Transverse colon (tissue), 4 donors: ENCODE measurements at regions not wholly inside any gene's neighbourhood (a gene's known extent, or its start where the extent isn't known, plus 50 kb on each side); places are given as distances from the start of the nearest gene placed in this dataset.
"Not testable (repeated sequence)": the region's sequence is repeated elsewhere in the genome, so short reads cannot be mapped to it uniquely, and the experiment has no call there.

Experiments used
- DNase-seq: peaks from one replicate; pipeline ENCODE4 v3.0.0-alpha.2; 2019
- H3K27ac ChIP-seq, 4 donors: fragments of 200-600 bp; sonication (generic); 2 replicates each; pipeline ENCODE4 v1.5.1; 2016 to 2018; ENCODE audit warnings: inconsistent platforms in 4 of 4
- H3K27me3 ChIP-seq: fragments of 200-600 bp; sonication (generic); 2 replicates; pipeline ENCODE4 v1.5.1; 2017; ENCODE audit warnings: inconsistent platforms
- H3K36me3 ChIP-seq, 4 donors: fragments of 200-600 bp; sonication (generic); 2 replicates each; pipeline ENCODE4 v1.5.1; 2017 to 2019; ENCODE audit warnings: inconsistent platforms in 4 of 4
- H3K4me1 ChIP-seq, 4 donors: fragments of 200-600 bp; sonication (generic); 2 replicates each; pipeline ENCODE4 v1.5.1; 2017 to 2020; ENCODE audit warnings: inconsistent platforms in 4 of 4
- H3K4me3 ChIP-seq, 4 donors: fragments of 200-600 bp; sonication (generic); 1 replicate in 1 of 4; 2 replicates in 3 of 4; pipeline versions ENCODE4 v1.5.1 to v1.6.1; 2017 to 2019; ENCODE audit warnings: inconsistent platforms in 4 of 4
- H3K9me3 ChIP-seq, 2 donors: fragments of 200-600 bp; sonication (generic); 2 replicates each; pipeline ENCODE4 v1.5.1; 2017 to 2019; ENCODE audit warnings: inconsistent platforms in 2 of 2
- EP300 ChIP-seq: sonication (generic); formaldehyde crosslinking; IDR thresholded peaks from one replicate; pipeline ENCODE4 v1.6.1; 2017; ENCODE audit warnings: antibody characterized with exemption, low read depth
- POLR2A ChIP-seq: fragments of 450-650 bp; IDR thresholded peaks from one replicate; pipeline ENCODE4 v1.6.1; 2016; ENCODE audit warnings: antibody characterized with exemption, mild to moderate bottlenecking, moderate library complexity
- POLR2AphosphoS5 ChIP-seq, 3 donors: sonication (generic); formaldehyde crosslinking; IDR thresholded peaks; one replicate each; pipeline ENCODE4 v1.6.1; 2016; ENCODE audit warnings: antibody characterized with exemption in 3 of 3
- WGBS, 2 donors: methylation state at CpG; one replicate each; pipeline ENCODE4 v1.1.5; 2018; ENCODE audit warnings: low coverage in 1 of 2; 5-methylcytosine and 5-hydroxymethylcytosine counted together
- in situ Hi-C, 4 donors: fragments of 200-750 bp; cut with MboI; loops; one replicate each; pipeline versions ENCODE4 v1.15.0 to v1.15.1; 2017; ENCODE audit warnings: low sequenced_read_pairs in 3 of 4, low pct_ligation_motif_present in 1 of 4, low pct_unique_long_range_greater_than_20kb in 1 of 4
- intact Hi-C: fragments of 100-400 bp; cut with DNase I; formaldehyde crosslinking; loops from one replicate; pipeline ENCODE4 v1.15.1; 2023; ENCODE audit warnings: low total_unique reads
- TF ChIP-seq, protein P1 (sequence below), 5 experiments: fragments of 200-600 bp in 3 of 5; fragments of 450-650 bp in 2 of 5; sonication (generic) in 3 of 5; IDR thresholded peaks; 1 replicate in 2 of 5; 2 replicates in 3 of 5; pipeline ENCODE4 v1.5.1; 2016 to 2017; ENCODE audit warnings: antibody characterized with exemption in 5 of 5, inconsistent platforms in 3 of 5, mild to moderate bottlenecking in 2 of 5, moderate library complexity in 1 of 5

DNA sequence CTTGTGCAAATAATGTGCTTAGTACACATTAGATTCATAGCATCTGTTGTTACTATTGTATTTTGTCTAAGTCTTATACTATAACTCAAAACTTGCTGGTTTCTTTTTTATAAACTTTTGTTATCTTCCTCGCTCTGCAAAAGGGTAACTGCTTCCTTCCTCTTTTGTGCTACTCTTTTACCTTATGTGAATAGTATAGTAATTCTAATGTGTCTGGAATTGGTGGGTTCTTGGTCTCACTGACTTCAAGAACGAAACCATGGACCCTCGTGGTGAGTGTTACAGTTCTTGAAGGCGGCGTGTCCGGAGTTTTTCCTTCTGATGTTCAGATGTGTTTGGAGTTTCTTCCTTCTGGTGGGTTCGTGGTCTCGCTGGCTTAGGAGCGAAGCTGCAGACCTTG, 563.1 kb upstream of the LUZP2 start:
- in situ Hi-C loops, result no loop called here
- H3K9me3 ChIP-seq, result no peaks in the 10 kb centered on the region
- intact Hi-C loops, result no loop called here
- no peak for TF ChIP-seq POLR2A
- no peak for TF ChIP-seq POLR2AphosphoS5 (IDR thresholded peaks at IDR 0.05)
- no peak for TF ChIP-seq EP300
- H3K4me3 ChIP-seq, result no peak overlapping the region
- no peaks in the 10 kb centered on the region for H3K36me3 ChIP-seq
- no peak for DNase-seq
- 66 to 76% methylated on average over 2 to 9 of the region's 9 CpGs for WGBS, 2 donors
- no peak overlapping the region for H3K27ac ChIP-seq
- peaks cover 0 to 16% (median 2%) of the 10 kb centered on the region in 4 donors for H3K4me1 ChIP-seq
- H3K27me3 ChIP-seq, result no peaks in the 10 kb centered on the region

DNA sequence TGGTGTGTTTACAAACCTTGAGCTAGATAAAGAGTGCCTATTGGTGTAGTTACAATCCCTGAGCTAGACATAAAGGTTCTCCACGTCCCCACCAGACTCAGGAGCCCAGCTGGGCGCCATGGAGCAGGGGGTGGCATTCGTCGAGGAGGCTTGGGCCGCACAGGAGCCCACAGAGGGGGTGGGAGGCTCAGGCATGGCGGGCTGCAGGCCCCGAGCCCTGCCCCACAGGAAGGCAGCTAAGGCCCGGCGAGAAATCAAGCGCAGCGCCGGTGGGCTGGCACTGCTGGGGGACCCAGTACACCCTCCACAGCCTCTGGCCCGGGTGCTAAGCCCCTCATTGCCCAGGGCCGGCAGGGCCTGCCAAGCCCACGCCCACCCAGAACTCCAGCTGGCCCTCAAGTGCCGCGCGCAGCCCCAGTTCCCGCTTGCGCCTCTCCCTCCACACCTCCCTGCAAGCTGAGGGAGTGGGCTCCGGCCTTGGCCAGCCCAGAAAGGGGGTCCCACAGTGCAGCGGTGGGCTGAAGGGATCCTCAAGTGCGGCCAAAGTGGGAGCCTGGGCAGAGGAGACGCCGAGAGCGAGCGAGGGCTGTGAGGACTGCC, 562.1 kb upstream of the LUZP2 start:
- H3K9me3 ChIP-seq, intact Hi-C loops, H3K4me3 ChIP-seq, H3K27me3 ChIP-seq, DNase-seq, H3K27ac ChIP-seq, in situ Hi-C loops, H3K36me3 ChIP-seq: not testable (repeated sequence)
- H3K4me1 ChIP-seq, result peaks cover 0 to 16% (median 2%) of the 10 kb centered on the region in 4 donors
- WGBS, 2 donors, result 40 to 92% methylated on average over 1 to 27 of the region's 27 CpGs

DNA sequence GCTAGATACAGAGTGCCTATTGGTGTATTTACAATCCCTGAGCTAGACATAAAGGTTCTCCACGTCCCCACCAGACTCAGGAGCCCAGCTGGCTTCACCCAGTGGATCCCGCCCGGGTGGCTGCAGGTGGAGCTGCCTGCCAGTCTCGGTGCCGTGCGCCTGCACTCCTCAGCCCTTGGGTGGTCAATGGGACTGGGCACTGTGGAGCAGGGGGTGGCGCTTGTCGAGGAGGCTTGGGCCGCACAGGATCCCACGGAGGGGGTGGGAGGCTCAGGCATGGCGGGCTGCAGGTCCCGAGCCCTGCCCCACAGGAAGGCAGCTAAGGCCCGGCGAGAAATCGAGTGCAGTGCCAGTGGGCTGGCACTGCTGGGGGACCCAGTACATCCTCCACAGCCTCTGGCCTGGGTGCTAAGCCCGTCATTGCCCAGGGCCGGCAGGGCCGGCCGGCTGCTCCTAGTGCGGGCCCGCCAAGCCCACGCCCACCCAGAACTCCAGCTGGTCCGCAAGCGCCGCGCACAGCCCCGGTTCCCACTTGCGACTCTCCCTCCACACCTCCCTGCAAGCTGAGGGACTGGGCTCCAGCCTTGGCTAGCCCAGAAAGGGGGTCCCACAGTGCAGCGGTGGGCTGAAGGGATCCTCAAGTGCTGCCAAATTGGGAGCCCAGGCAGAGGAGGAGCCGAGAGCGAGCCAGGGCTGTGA, 554.6 kb upstream of the LUZP2 start:
- H3K27ac ChIP-seq, intact Hi-C loops, DNase-seq, H3K27me3 ChIP-seq, H3K9me3 ChIP-seq, in situ Hi-C loops, H3K4me1 ChIP-seq, H3K36me3 ChIP-seq, H3K4me3 ChIP-seq: not testable (repeated sequence)
- WGBS, 2 donors, result 97% methylated on average over 24 of the region's 31 CpGs; no CpG with 5 or more reads in 1 of the 2 donors

DNA sequence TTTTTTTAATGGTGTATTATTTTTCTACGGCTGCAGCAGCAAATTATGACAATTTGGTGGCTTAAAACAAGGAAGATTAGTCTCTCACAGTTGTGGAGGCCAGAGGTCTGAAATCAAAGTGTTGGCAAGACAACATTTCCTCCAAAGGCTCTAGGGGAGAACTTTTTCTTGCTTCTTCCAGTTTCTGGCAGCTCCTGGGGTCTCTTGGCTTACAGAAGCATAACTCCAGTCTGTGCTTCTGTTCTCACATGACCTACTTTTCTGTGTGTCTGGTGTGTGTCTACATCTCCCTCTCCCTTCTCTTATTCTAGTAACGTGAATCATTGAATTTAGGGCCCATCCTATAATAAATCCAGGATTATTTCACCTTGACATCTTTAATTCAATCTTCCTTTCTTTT, 551.9 kb upstream of the LUZP2 start:
- no peaks in the 10 kb centered on the region for H3K27me3 ChIP-seq
- DNase-seq, result no peak
- TF ChIP-seq, protein P1, sequence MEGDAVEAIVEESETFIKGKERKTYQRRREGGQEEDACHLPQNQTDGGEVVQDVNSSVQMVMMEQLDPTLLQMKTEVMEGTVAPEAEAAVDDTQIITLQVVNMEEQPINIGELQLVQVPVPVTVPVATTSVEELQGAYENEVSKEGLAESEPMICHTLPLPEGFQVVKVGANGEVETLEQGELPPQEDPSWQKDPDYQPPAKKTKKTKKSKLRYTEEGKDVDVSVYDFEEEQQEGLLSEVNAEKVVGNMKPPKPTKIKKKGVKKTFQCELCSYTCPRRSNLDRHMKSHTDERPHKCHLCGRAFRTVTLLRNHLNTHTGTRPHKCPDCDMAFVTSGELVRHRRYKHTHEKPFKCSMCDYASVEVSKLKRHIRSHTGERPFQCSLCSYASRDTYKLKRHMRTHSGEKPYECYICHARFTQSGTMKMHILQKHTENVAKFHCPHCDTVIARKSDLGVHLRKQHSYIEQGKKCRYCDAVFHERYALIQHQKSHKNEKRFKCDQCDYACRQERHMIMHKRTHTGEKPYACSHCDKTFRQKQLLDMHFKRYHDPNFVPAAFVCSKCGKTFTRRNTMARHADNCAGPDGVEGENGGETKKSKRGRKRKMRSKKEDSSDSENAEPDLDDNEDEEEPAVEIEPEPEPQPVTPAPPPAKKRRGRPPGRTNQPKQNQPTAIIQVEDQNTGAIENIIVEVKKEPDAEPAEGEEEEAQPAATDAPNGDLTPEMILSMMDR (IDR thresholded peaks at IDR 0.05), result no peak
- TF ChIP-seq POLR2AphosphoS5 (IDR thresholded peaks at IDR 0.05), result no peak
- TF ChIP-seq EP300, result no peak
- TF ChIP-seq POLR2A, result no peak
- no peaks in the 10 kb centered on the region for H3K9me3 ChIP-seq
- 65 to 67% methylated on average over 2 of the region's 2 CpGs for WGBS, 2 donors
- H3K4me1 ChIP-seq, result no peaks in the 10 kb centered on the region
- H3K4me3 ChIP-seq, result no peak overlapping the region
- no peak overlapping the region for H3K27ac ChIP-seq
- in situ Hi-C loops (no loop called here), intact Hi-C loops (no loop called here)
- H3K36me3 ChIP-seq, result no peaks in the 10 kb centered on the region

DNA sequence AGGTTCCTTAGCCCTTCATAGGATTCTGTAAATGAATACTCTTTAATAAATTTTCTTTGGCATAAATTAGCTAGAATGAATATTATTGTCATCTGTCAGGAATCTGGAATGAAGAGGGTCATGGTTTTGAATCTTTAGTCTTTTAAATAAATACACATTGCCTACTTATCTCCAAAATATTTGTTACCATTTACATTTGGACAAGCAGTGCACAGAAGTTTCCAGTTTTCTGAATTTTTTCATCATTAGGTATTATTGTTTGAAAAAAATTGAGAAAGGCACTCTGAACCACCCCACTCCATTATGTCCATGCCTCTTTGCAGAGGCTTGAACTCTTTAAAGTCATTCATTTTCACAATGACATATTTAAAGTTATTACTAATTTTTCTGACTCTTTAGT, 549.0 kb upstream of the LUZP2 start:
- Histone ChIP-seq H3K9me3 (no peaks in the 10 kb centered on the region), H3K27ac (no peak overlapping the region), H3K27me3 (no peaks in the 10 kb centered on the region), H3K36me3 (no peaks in the 10 kb centered on the region), H3K4me3 (no peak overlapping the region), H3K4me1 (no peaks in the 10 kb centered on the region)
- in situ Hi-C loops (no loop called here), intact Hi-C loops (no loop called here)
- no peak for DNase-seq
- TF ChIP-seq, protein P1 (IDR thresholded peaks at IDR 0.05), result no peak
- TF ChIP-seq EP300 (no peak), POLR2AphosphoS5 (IDR thresholded peaks at IDR 0.05) (no peak), POLR2A (no peak)
